H9 (cell line): ENCODE measurements at regions not wholly inside any gene's neighbourhood (a gene's known extent, or its start where the extent isn't known, plus 50 kb on each side); places are given as distances from the start of the nearest gene placed in this dataset.

Experiments used
- DNase-seq: peaks from one replicate; pipeline ENCODE4 v3.0.0-alpha.2; 2017
- H2AFZ ChIP-seq: one replicate; pipeline ENCODE4 v1.6.1; 2013; ENCODE audit warnings: mild to moderate bottlenecking, low read length, control low read depth, moderate library complexity
- H2AK5ac ChIP-seq: 2 replicates; pipeline ENCODE4 v1.6.1; 2013; ENCODE audit warnings: low read length, control low read depth, mixed read lengths; ENCODE audit not compliant: insufficient read length
- H2BK120ac ChIP-seq: one replicate; pipeline ENCODE4 v1.6.1; 2013; ENCODE audit warnings: low read depth, mild to moderate bottlenecking, low read length, control low read depth, inconsistent platforms; ENCODE audit not compliant: poor library complexity, severe bottlenecking
- H2BK12ac ChIP-seq: 2 replicates; pipeline ENCODE4 v1.6.1; 2013; ENCODE audit warnings: low read length, control low read depth, mixed read lengths, low read depth; ENCODE audit not compliant: insufficient read length
- H2BK15ac ChIP-seq: 2 replicates; pipeline ENCODE4 v1.6.1; 2013; ENCODE audit warnings: low read depth, low read length, control low read depth
- H2BK20ac ChIP-seq: one replicate; pipeline ENCODE4 v1.6.1; 2013; ENCODE audit warnings: low read depth, mild to moderate bottlenecking, low read length, control low read depth, inconsistent platforms; ENCODE audit not compliant: poor library complexity, severe bottlenecking
- H2BK5ac ChIP-seq: 2 replicates; pipeline ENCODE4 v1.6.1; 2013; ENCODE audit warnings: low read length, control low read depth, mixed read lengths; ENCODE audit not compliant: insufficient read length
- H3K14ac ChIP-seq: 2 replicates; pipeline ENCODE4 v1.6.1; 2013; ENCODE audit warnings: low read length, control low read depth; ENCODE audit not compliant: insufficient read depth
- H3K18ac ChIP-seq: 2 replicates; pipeline ENCODE4 v1.6.1; 2013; ENCODE audit warnings: low read depth, mild to moderate bottlenecking, mixed read lengths, low read length, control low read depth; ENCODE audit not compliant: insufficient read length
- H3K23ac ChIP-seq: 2 replicates; pipeline ENCODE4 v1.6.1; 2013; ENCODE audit warnings: low read length, control low read depth, mixed read lengths, low read depth; ENCODE audit not compliant: insufficient read length
- H3K23me2 ChIP-seq: 2 replicates; pipeline ENCODE4 v1.6.1; 2013; ENCODE audit warnings: low read depth, mild to moderate bottlenecking, mixed read lengths, low read length, control low read depth; ENCODE audit not compliant: insufficient read length, poor library complexity, severe bottlenecking
- H3K27ac ChIP-seq: 2 replicates; pipeline ENCODE4 v1.5.1; 2013; ENCODE audit warnings: low read length, control low read depth, mixed read lengths, low read depth; ENCODE audit not compliant: insufficient read length
- H3K27me3 ChIP-seq: 2 replicates; pipeline ENCODE4 v1.6.1; 2013; ENCODE audit warnings: low read length, control low read depth, inconsistent platforms; ENCODE audit not compliant: insufficient read depth
- H3K4ac ChIP-seq: 2 replicates; pipeline ENCODE4 v1.6.1; 2013; ENCODE audit warnings: low read depth, mild to moderate bottlenecking, control low read depth, inconsistent platforms, low read length, moderate library complexity
- H3K4me1 ChIP-seq: 2 replicates; pipeline ENCODE4 v1.6.1; 2013; ENCODE audit warnings: low read length, control low read depth, inconsistent platforms; ENCODE audit not compliant: insufficient read depth
- H3K4me2 ChIP-seq: 2 replicates; pipeline ENCODE4 v1.6.1; 2013; ENCODE audit warnings: low read length, control low read depth, mixed read lengths; ENCODE audit not compliant: insufficient read length, insufficient read depth
- H3K56ac ChIP-seq: 2 replicates; pipeline ENCODE4 v1.6.1; 2013; ENCODE audit warnings: low read depth, mild to moderate bottlenecking, mixed read lengths, low read length, control low read depth; ENCODE audit not compliant: insufficient read length
- H3K79me1 ChIP-seq: 2 replicates; pipeline ENCODE4 v1.6.1; 2013; ENCODE audit warnings: low read depth, mild to moderate bottlenecking, moderate library complexity, low read length, control low read depth, inconsistent platforms; ENCODE audit not compliant: insufficient read depth, poor library complexity, severe bottlenecking
- H3K79me2 ChIP-seq: 2 replicates; pipeline ENCODE4 v1.6.1; 2013; ENCODE audit warnings: low read length, control low read depth, inconsistent platforms; ENCODE audit not compliant: insufficient read depth
- H3K9ac ChIP-seq: 2 replicates; pipeline ENCODE4 v1.6.1; 2013; ENCODE audit warnings: low read length, control low read depth, mixed read lengths; ENCODE audit not compliant: insufficient read length; ENCODE audit errors: extremely low read depth
- H3K9me3 ChIP-seq: one replicate; pipeline ENCODE4 v1.6.1; 2013; ENCODE audit warnings: low read depth, low read length, inconsistent platforms; ENCODE audit not compliant: control insufficient read depth
- H3T11ph ChIP-seq: one replicate; pipeline ENCODE4 v1.6.1; 2013; ENCODE audit warnings: mild to moderate bottlenecking, low read length, control low read depth, inconsistent platforms
- H4K20me1 ChIP-seq: one replicate; pipeline ENCODE4 v1.6.1; 2013; ENCODE audit not compliant: control insufficient read depth, insufficient read length, insufficient read depth
- H4K5ac ChIP-seq: 2 replicates; pipeline ENCODE4 v1.6.1; 2013; ENCODE audit warnings: low read depth, mild to moderate bottlenecking, mixed read lengths, low read length, control low read depth; ENCODE audit not compliant: insufficient read length
- H4K8ac ChIP-seq: replicated peaks from 2 replicates; pipeline ENCODE4 v1.6.1; 2013; ENCODE audit warnings: low read length, control low read depth, mixed read lengths, low read depth; ENCODE audit not compliant: insufficient read length
- H4K91ac ChIP-seq: 2 replicates; pipeline ENCODE4 v1.6.1; 2013; ENCODE audit warnings: low read depth, mild to moderate bottlenecking, moderate library complexity, mixed read lengths, low read length, control low read depth; ENCODE audit not compliant: insufficient read length
- H3K27ac Mint-ChIP-seq, 3 experiments: 2 replicates in 2 of 3; 3 replicates in 1 of 3; pipeline ENCODE4 v1.8.0; 2020 to 2021; ENCODE audit warnings: mixed read lengths in 3 of 3, mild to moderate bottlenecking in 1 of 3, moderate library complexity in 1 of 3
- H3K27me3 Mint-ChIP-seq: 2 replicates; pipeline ENCODE4 v1.8.0; 2021; ENCODE audit warnings: low read depth, mild to moderate bottlenecking, moderate library complexity, mixed read lengths
- H3K36me3 Mint-ChIP-seq, 3 experiments: 2 replicates in 2 of 3; 3 replicates in 1 of 3; pipeline ENCODE4 v1.8.0; 2020 to 2021; ENCODE audit warnings: low read depth in 3 of 3, mixed read lengths in 3 of 3; ENCODE audit not compliant: insufficient read depth in 1 of 3
- H3K4me1 Mint-ChIP-seq, 2 experiments: 2 replicates each; pipeline ENCODE4 v1.8.0; 2020; ENCODE audit warnings: mixed read lengths in 2 of 2
- H3K4me3 Mint-ChIP-seq, 2 experiments: 2 replicates in 1 of 2; 3 replicates in 1 of 2; pipeline ENCODE4 v1.8.0; 2020 to 2021; ENCODE audit warnings: mild to moderate bottlenecking in 2 of 2, mixed read lengths in 2 of 2, moderate library complexity in 1 of 2
- H3K9me3 Mint-ChIP-seq, 2 experiments: 2 replicates in 1 of 2; 3 replicates in 1 of 2; pipeline ENCODE4 v1.8.0; 2020; ENCODE audit warnings: mild to moderate bottlenecking in 2 of 2, mixed read lengths in 2 of 2, moderate library complexity in 1 of 2
- WGBS: extraction: QIAGEN DNeasy Blood & Tissue Kit; methylation state at CpG from one replicate; pipeline ENCODE4 v1.1.7; 2013; ENCODE audit warnings: missing lambda C conversion rate, low lambda C conversion rate, mixed read lengths; ENCODE audit not compliant: insufficient read length; ENCODE audit errors: extremely low coverage; 5-methylcytosine and 5-hydroxymethylcytosine counted together
- TF ChIP-seq, protein P1 (sequence below): fragments of 200-600 bp; sonication (generic); conservative IDR thresholded peaks from 3 replicates; pipeline ENCODE4 v1.8.0; 2021; ENCODE audit warnings: antibody characterized with exemption, mild to moderate bottlenecking

DNA sequence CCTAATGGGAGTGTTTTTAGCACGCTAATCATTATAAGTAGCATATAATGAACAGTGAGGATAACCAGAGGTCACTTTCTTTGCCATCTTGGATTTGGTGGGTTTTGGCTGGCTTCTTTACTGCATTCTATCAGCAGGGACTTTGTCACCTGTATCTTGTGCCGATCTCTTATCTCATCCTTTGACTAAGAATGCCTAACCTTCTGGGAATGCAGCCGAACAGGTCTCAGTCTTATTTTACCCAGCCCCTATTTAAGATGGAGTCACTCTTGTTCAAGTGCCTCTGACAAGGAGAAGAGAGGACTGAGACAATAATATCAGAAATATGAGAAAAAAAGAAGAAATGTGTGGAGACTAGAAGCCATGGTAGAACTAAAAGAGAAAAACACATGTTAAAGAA lies 276.4 kb downstream of the TMX3 start:
- no peak overlapping the region for H2AFZ ChIP-seq
- no peak overlapping the region for H2BK5ac ChIP-seq
- H4K20me1 ChIP-seq, result no peaks in the 10 kb centered on the region
- H3K9me3 ChIP-seq, result no peaks in the 10 kb centered on the region
- no peaks in the 10 kb centered on the region for H3K79me1 ChIP-seq
- 0 out of 7 replicates have a peak overlapping the region, but pooled peaks of 1 of the 3 experiments have one; percentile 31 for H3K27ac Mint-ChIP-seq
- H2AK5ac ChIP-seq, result no peak overlapping the region
- H3K4me1 ChIP-seq, result no peaks in the 10 kb centered on the region; the same call in 1 of the 2 replicates
- H2BK20ac ChIP-seq, result no peak overlapping the region
- no CpG with 5 or more reads among the region's 3 CpGs for WGBS
- no peak overlapping the region for H3K4me3 Mint-ChIP-seq
- H3K9ac ChIP-seq, result no peak overlapping the region
- H3K9me3 Mint-ChIP-seq, result peaks cover 5 to 7% of the 10 kb centered on the region in 2 experiments; a peak in 4 of 5 replicates
- no peaks in the 10 kb centered on the region for H3K79me2 ChIP-seq
- H3K23ac ChIP-seq, result no peak overlapping the region
- TF ChIP-seq, protein P1, sequence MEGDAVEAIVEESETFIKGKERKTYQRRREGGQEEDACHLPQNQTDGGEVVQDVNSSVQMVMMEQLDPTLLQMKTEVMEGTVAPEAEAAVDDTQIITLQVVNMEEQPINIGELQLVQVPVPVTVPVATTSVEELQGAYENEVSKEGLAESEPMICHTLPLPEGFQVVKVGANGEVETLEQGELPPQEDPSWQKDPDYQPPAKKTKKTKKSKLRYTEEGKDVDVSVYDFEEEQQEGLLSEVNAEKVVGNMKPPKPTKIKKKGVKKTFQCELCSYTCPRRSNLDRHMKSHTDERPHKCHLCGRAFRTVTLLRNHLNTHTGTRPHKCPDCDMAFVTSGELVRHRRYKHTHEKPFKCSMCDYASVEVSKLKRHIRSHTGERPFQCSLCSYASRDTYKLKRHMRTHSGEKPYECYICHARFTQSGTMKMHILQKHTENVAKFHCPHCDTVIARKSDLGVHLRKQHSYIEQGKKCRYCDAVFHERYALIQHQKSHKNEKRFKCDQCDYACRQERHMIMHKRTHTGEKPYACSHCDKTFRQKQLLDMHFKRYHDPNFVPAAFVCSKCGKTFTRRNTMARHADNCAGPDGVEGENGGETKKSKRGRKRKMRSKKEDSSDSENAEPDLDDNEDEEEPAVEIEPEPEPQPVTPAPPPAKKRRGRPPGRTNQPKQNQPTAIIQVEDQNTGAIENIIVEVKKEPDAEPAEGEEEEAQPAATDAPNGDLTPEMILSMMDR, result no peak
- H3K27me3 Mint-ChIP-seq, result no peaks in the 10 kb centered on the region; the same call in 1 of the 2 replicates
- no peak overlapping the region for H4K91ac ChIP-seq
- no peak overlapping the region for H4K5ac ChIP-seq
- H2BK12ac ChIP-seq, result no peak overlapping the region
- no peaks in the 10 kb centered on the region for H3K23me2 ChIP-seq
- no peak overlapping the region for H3K4ac ChIP-seq
- no peak overlapping the region for H3K14ac ChIP-seq
- H2BK120ac ChIP-seq, result no peak overlapping the region
- no peak overlapping the region for H3T11ph ChIP-seq
- peaks cover 13 to 14% of the 10 kb centered on the region in 2 experiments for H3K4me1 Mint-ChIP-seq
- no peaks in the 10 kb centered on the region for H3K27me3 ChIP-seq
- no peak for DNase-seq
- H2BK15ac ChIP-seq, result no peak overlapping the region
- H3K18ac ChIP-seq, result no peak overlapping the region
- H4K8ac ChIP-seq, result no peak overlapping the region
- H3K27ac ChIP-seq, result no peak overlapping the region
- no peak overlapping the region for H3K56ac ChIP-seq
- peaks cover 5 to 7% (median 5%) of the 10 kb centered on the region in 3 experiments for H3K36me3 Mint-ChIP-seq
- H3K4me2 ChIP-seq, result no peak overlapping the region
